Jurkat, Clone E6-1 (cell line): ENCODE measurements at regions not wholly inside any gene's neighbourhood (a gene's known extent, or its start where the extent isn't known, plus 50 kb on each side); places are given as distances from the start of the nearest gene placed in this dataset.
"Not testable (repeated sequence)": the region's sequence is repeated elsewhere in the genome, so short reads cannot be mapped to it uniquely, and the experiment has no call there.

Source experiments
- DNase-seq: peaks from one replicate; pipeline ENCODE4 v3.0.0-alpha.2; 2011; ENCODE audit warnings: low read depth, low spot score
- H3K4me3 ChIP-seq: 2 replicates; pipeline ENCODE4 v1.5.1; 2011; ENCODE audit warnings: mild to moderate bottlenecking, low read length, control low read depth, moderate library complexity

DNA sequence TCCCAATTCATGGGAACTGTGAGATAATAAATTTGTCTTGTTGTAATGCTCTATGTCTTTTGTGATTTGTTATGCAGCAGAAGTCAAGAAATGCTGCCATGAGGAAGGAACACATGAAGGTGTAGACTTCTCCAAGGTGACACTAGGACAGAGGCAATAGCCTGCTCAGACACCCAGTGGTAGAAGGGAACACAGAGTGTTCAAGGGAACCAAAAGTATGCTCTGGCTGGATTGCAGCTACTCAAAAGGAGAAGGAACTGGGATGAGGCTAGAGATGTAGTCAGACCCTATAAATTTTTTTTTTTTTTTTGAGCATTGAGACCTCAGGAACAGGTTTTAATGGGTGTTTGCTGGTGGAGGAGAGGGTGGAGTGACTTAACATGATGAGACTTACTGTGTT is 232.5 kb downstream of the PARP8 start:
- no peak overlapping the region for H3K4me3 ChIP-seq
- no peak for DNase-seq

GRCh38 chr5:50900952-50901510 is 234.6 kb downstream of the PARP8 start:
- no peak for DNase-seq
- H3K4me3 ChIP-seq: no peak overlapping the region

- DNase-seq: no peak
These were observed 237.2 kb downstream of the PARP8 start for GRCh38 chr5:50903651-50904050.

GRCh38 chr5:50905996-50906570 is 239.6 kb downstream of the PARP8 start:
- no peak for DNase-seq
- H3K4me3 ChIP-seq: no peak overlapping the region

More at GRCh38 chr5:50903651-50904050, 237.2 kb downstream of the PARP8 start:
- no peak overlapping the region for H3K4me3 ChIP-seq

- not testable (repeated sequence) for H3K4me3 ChIP-seq, DNase-seq
These were observed 253.7 kb downstream of the PARP8 start for GRCh38 chr5:50920160-50920559.

- H3K4me3 ChIP-seq: no peak overlapping the region
- no peak for DNase-seq
These were observed 255.1 kb downstream of the PARP8 start for GRCh38 chr5:50921366-50922133.

DNA sequence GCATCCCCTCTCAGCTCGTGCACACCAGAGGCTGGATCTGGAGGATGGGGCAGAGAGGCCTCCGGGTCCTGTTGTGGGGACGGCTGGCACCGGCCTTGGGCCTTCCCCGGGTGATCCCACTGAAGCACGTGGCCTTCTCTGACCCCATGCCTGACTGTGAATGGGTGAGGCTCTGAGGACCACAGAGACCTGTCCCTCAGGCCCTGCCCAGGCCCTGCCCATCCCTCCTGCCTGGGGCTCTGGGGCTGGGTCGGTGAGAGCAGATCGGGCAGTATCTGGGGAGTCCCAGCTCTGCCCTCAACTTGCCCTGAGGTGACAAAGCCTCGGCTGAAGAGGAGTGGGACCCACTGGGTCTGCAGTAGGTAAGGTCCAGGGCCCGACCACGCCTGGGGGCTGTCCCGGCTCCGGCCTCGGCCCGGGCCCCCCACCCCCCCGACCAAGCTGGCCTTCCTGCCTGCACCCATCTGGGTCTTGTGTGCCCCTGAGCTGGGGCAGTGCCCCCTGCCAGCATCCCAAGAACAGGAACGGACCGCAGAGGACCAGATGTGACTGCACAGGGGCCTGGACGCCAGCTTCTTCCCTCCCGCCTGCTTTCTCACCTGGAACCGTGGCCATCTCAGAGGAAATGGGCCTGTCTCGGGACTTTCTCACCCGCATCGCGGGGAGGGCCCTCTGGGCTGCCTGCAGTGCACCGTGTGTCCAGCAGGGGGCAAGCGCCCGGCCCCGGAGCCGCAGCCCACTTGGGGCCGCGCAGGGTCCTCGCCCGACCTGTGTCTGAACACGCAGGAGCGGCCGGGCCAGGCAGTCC is 255.9 kb downstream of the PARP8 start:
- H3K4me3 ChIP-seq, DNase-seq: not testable (repeated sequence)

- H3K4me3 ChIP-seq: no peak overlapping the region
- no peak for DNase-seq
These were observed 256.7 kb downstream of the PARP8 start for GRCh38 chr5:50922942-50923767.

DNA sequence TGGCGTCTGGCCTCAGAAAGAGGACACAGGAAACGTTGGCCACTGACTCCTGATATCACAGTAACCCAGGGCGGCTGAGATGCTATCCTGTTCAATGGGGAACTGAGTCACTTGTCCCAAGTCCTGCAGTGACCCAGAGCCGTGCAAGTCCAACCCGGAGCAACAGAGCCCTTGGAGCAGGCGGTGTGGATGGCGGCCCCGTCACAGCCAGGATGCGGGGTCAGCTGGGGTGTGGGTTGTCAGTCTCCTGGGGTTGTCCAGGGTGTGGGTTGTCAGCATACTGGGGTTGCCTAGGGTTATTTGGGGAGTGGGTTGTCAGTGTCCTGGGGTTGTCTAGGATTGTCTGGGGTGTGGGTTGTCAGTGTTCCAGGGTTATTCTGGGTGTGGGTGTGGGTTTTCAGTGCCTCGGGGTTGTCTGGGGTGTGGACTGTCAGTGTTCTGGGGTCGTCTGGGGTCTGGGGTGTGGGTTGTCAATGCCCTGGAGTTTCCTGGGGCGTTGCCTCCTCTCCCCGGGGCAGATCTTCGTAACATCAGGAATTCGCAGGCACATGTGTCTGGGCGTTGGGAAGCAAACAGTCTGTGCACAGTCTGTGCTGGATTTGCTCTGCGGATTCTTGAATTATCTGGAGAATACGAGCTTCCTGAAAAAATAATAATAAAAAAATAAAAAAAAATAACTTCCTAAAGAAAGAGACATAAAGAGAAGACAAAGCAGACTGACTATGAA is 257.5 kb downstream of the PARP8 start:
- no peak for DNase-seq

GRCh38 chr5:50927953-50928352 is 261.5 kb downstream of the PARP8 start:
- DNase-seq: no peak
- no peak overlapping the region for H3K4me3 ChIP-seq

More for the DNA sequence above, 257.5 kb downstream of the PARP8 start:
- no peak overlapping the region for H3K4me3 ChIP-seq

GRCh38 chr5:50929174-50929573 is 262.7 kb downstream of the PARP8 start:
- no peak for DNase-seq

DNA sequence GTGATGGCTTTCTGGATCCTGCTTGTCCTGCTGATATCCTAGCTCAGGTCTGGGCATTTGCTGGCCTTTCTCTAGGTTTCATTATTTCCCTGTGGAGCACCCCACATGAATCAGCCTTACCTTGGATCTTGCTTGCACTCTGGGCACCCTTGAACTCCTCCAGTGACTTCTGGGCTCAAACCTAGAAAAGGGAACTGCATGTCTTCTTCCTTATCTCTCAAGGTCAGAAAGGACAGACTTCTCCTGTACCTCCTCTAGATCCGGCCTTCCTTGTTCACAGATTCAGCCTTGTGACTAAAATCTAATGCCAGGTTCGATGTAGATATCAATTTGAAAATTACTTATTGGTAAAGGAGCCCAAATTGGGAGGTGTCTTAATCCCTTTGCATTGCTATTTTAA is 267.9 kb downstream of the PARP8 start:
- no peak for DNase-seq
- no peak overlapping the region for H3K4me3 ChIP-seq

More at GRCh38 chr5:50929174-50929573, 262.7 kb downstream of the PARP8 start:
- H3K4me3 ChIP-seq: no peak overlapping the region

GRCh38 chr5:50945139-50945538 is 278.7 kb downstream of the PARP8 start:
- no peak for DNase-seq
- H3K4me3 ChIP-seq: no peak overlapping the region

DNA sequence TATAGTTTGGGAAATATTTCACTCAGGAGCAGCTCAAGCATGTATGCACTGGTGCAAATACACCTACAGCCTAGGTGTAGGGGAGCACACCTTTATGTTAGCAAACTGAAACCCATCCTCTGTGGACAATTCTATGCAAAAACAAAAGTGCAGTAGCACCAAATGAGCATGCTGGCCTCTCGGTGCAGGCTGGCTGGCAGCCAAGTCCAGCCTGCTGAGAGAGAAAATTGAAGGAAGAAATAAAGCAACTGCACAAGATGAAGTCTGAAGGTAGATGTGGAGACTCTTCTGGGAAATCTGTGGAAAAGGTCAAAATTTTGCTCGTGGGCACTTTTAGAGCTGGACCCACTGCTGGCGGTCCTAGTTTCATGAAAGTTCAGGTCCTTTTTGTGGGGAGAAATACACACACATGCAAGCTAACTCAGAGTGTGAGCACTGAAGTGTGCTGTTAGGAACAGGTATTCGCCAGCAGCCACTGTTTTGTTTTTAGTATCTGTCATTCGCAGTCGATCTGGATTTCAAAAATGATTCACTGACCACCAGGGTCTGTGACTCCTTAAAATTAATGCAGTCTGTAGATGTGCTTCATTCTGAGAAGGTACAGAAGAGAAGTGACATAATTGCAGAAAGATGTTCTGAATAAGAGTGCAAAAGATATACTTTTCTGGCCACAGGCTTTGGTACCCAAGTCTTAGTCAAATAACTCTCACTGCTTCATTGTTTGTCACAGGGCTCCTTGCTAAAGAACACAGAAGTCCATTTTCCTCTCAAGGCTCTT is 281.7 kb downstream of the PARP8 start:
- no peak overlapping the region for H3K4me3 ChIP-seq
- no peak for DNase-seq

DNA sequence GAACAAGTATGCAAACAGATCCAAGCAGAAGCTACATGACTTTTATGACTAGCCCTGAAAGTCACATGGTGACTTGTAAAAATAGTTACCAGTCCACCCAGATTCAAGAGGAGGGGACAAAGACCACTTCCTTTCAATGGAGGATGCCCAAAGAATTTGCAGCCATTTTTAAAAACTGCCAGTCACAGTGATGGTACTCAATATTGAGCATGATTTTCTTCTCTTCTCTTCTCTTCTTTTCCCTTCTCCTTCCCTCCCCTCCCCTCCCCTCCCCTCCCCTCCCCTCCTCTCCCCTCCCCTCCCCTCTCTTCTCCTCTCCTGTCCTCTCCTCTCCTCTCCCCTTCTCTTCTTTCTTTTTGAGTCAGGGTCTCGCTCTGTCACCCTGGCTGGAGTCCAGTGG is 286.9 kb downstream of the PARP8 start:
- H3K4me3 ChIP-seq: no peak overlapping the region
- DNase-seq: no peak

GRCh38 chr5:50958852-50959457 is 292.5 kb downstream of the PARP8 start:
- H3K4me3 ChIP-seq: no peak overlapping the region
- peak; percentile 37 for DNase-seq
